Panc1 (cell line): ENCODE measurements at regions not wholly inside any gene's neighbourhood (a gene's known extent, or its start where the extent isn't known, plus 50 kb on each side); places are given as distances from the start of the nearest gene placed in this dataset.

Experiments
- ATAC-seq: fragments of 200-7000 bp; cut with Tn5 transposase; 2 replicates; pipeline ENCODE4 v1.9.1; 2020; ENCODE audit warnings: mild to moderate bottlenecking, moderate library complexity
- BruUV-seq: library from RNA; stranded (reverse); fragments of 400-500 nt; replicated peaks from 2 replicates; lab custom pipeline; 2021; lab: Mats Ljungman, UMichigan
- CTCF ChIA-PET: fragments of 300-600 bp; sonication (Branson Sonifier 250); formaldehyde crosslinking; loops from one replicate; lab custom pipeline; 2022; ENCODE audit warnings: antibody characterized with exemption; lab: Charles Lee
- POLR2A ChIA-PET: fragments of 300-600 bp; sonication (Branson Sonifier 250); formaldehyde crosslinking; loops from one replicate; lab custom pipeline; 2022; ENCODE audit warnings: antibody characterized with exemption; lab: Charles Lee
- DNase-seq: peaks from one replicate; pipeline ENCODE4 v3.0.0-alpha.2; 2010; ENCODE audit warnings: low read depth, low spot score
- H3K27ac ChIP-seq: 2 replicates; pipeline ENCODE4 v1.5.1; 2011; ENCODE audit warnings: mild to moderate bottlenecking, low read length, inconsistent platforms
- H3K27me3 ChIP-seq: fragments of 200-500 bp; sonication (Bioruptor generic); 2 replicates; pipeline ENCODE4 v1.6.0; 2014; ENCODE audit warnings: low read length, inconsistent platforms; ENCODE audit not compliant: control insufficient read depth, insufficient read depth
- H3K36me3 ChIP-seq: fragments of 200-500 bp; sonication (Bioruptor generic); 2 replicates; pipeline ENCODE4 v1.5.1; 2014; ENCODE audit warnings: inconsistent platforms, mild to moderate bottlenecking, low read length, moderate library complexity; ENCODE audit not compliant: control insufficient read depth, insufficient read depth
- H3K4me1 ChIP-seq: 2 replicates; pipeline ENCODE4 v1.5.1; 2011; ENCODE audit warnings: inconsistent platforms, mild to moderate bottlenecking, low read length, moderate library complexity; ENCODE audit not compliant: control insufficient read depth, insufficient read depth
- H3K4me3 ChIP-seq, 2 experiments: 2 replicates each; pipeline ENCODE4 v1.5.1; 2011 to 2012; ENCODE audit warnings: low read depth in 2 of 2, low read length in 2 of 2, mild to moderate bottlenecking in 2 of 2, inconsistent platforms in 1 of 2, moderate library complexity in 1 of 2
- H3K9me3 ChIP-seq: fragments of 200-500 bp; sonication (Bioruptor generic); 2 replicates; pipeline ENCODE4 v1.5.1; 2014; ENCODE audit warnings: low read depth, mild to moderate bottlenecking, inconsistent platforms, low read length, moderate library complexity; ENCODE audit not compliant: control insufficient read depth, insufficient read depth
- CTCF ChIP-seq: fragments of 450-650 bp; IDR thresholded peaks from 2 replicates; pipeline ENCODE4 v1.5.1; 2017; ENCODE audit warnings: mild to moderate bottlenecking
- POLR2AphosphoS5 ChIP-seq: IDR thresholded peaks from 2 replicates; pipeline ENCODE4 v1.6.1; 2012; ENCODE audit warnings: mild to moderate bottlenecking, low read depth, low read length, moderate library complexity
- SIN3A ChIP-seq: IDR thresholded peaks from 2 replicates; pipeline ENCODE4 v1.6.1; 2012; ENCODE audit warnings: low read depth, mild to moderate bottlenecking, low read length, moderate library complexity, borderline replicate concordance; ENCODE audit not compliant: insufficient read depth
- TCF7L2 ChIP-seq: IDR thresholded peaks from 2 replicates; pipeline ENCODE4 v1.6.1; 2011; ENCODE audit warnings: mild to moderate bottlenecking, low read depth, low read length, inconsistent platforms
- in situ Hi-C: cut with HindIII; loops from 2 replicates; pipeline ENCODE4 v1.10.0; 2016; ENCODE audit warnings: low sequenced_read_pairs, low pct_unique_long_range_greater_than_20kb
- intact Hi-C: fragments of 100-400 bp; cut with micrococcal nuclease; formaldehyde crosslinking; loops from one replicate; pipeline ENCODE4 v1.10.0; 2022; ENCODE audit not compliant: unreplicated experiment
- TF ChIP-seq, protein P1 (sequence below), 2 experiments: IDR thresholded peaks; 2 replicates each; pipeline ENCODE4 v1.6.1; 2011 to 2012; ENCODE audit warnings: low read depth in 2 of 2, control low read depth in 1 of 2, low read length in 1 of 2, mild to moderate bottlenecking in 1 of 2, moderate library complexity in 1 of 2; ENCODE audit not compliant: insufficient read depth in 1 of 2

DNA sequence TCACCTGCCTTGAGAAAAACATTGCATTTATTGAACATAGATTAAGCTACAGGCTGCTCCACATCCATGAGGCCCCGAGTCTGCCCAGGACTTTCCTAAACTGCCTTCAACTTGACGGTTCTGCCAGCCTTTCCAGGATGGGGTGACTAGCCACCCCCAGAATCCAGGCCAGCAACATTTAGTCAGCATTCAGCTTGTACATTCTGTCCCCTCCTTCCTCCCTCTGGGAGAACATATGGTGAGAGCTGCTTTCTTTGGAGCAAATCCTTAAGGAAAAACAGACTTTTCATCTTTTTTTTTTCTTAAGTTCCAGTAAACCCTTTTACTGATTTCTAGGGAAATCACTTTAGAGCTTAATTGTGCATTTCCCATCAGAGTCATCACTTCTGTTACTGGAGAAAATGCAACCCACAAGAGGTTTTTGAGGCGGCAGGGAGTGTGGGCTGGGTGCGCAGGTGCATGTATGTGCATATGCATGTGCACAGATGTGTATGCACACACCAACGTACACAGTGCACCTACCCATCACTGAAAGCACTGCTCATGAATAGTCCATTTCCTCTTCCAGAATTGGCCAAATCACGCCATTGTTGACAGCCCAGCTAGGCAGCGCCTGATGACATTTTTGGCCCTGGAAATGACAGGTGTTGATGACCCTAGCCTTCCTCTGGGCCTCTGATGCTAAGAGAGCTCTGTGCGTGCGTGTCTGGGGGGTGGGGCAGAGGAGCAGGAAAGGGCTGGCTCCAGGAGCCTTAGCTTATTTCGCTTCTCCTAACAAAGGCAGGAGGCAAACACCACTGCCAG lies 145.6 kb downstream of the HSD17B3 start:
- ChIA-PET CTCF (no interaction called here), POLR2A (interaction anchor here (0.6 kb wide), 1 partner anchor 172 kb away, joined by 3 read pairs; no protein-coding TSS in a partner anchor)
- in situ Hi-C loops (no loop called here), intact Hi-C loops (no loop called here)
- no peaks in the 10 kb centered on the region for H3K36me3 ChIP-seq
- no peak overlapping the region for H3K27ac ChIP-seq
- ATAC-seq (no peak), DNase-seq (no peak)
- no peaks in the 10 kb centered on the region for H3K27me3 ChIP-seq
- H3K4me3 ChIP-seq = no peak overlapping the region
- TF ChIP-seq TCF7L2 (no peak), CTCF (no peak)
- BruUV-seq = no TSS peak
- no peaks in the 10 kb centered on the region for H3K9me3 ChIP-seq
- H3K4me1 ChIP-seq = no peaks in the 10 kb centered on the region

DNA sequence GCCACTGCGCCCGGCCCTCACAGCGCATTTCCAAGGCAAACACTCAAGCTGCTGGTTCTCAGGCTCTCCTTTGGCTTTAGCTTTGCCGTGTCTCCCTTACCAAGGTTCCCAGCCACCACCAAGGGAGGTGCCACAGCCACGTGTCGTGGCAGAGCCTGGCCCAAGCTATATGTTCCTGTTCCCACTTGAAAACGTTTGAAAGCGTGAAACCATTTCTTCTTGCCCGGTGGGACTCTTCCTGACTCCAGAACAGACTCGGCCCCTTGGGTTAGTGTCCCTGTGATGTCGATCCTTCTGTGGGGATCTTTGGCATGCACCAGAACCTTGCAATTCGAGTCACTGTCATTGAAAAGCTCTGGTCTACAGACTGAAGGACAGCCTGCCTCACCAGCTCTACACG lies 147.9 kb downstream of the HSD17B3 start:
- no peaks in the 10 kb centered on the region for H3K36me3 ChIP-seq
- intact Hi-C loops (no loop called here), in situ Hi-C loops (no loop called here)
- ChIA-PET POLR2A (no interaction called here), CTCF (no interaction called here)
- ATAC-seq = no peak
- no peak for TF ChIP-seq CTCF
- no peak for TF ChIP-seq TCF7L2
- TF ChIP-seq SIN3A = no peak
- TF ChIP-seq, protein P1, sequence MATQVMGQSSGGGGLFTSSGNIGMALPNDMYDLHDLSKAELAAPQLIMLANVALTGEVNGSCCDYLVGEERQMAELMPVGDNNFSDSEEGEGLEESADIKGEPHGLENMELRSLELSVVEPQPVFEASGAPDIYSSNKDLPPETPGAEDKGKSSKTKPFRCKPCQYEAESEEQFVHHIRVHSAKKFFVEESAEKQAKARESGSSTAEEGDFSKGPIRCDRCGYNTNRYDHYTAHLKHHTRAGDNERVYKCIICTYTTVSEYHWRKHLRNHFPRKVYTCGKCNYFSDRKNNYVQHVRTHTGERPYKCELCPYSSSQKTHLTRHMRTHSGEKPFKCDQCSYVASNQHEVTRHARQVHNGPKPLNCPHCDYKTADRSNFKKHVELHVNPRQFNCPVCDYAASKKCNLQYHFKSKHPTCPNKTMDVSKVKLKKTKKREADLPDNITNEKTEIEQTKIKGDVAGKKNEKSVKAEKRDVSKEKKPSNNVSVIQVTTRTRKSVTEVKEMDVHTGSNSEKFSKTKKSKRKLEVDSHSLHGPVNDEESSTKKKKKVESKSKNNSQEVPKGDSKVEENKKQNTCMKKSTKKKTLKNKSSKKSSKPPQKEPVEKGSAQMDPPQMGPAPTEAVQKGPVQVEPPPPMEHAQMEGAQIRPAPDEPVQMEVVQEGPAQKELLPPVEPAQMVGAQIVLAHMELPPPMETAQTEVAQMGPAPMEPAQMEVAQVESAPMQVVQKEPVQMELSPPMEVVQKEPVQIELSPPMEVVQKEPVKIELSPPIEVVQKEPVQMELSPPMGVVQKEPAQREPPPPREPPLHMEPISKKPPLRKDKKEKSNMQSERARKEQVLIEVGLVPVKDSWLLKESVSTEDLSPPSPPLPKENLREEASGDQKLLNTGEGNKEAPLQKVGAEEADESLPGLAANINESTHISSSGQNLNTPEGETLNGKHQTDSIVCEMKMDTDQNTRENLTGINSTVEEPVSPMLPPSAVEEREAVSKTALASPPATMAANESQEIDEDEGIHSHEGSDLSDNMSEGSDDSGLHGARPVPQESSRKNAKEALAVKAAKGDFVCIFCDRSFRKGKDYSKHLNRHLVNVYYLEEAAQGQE (IDR thresholded peaks at IDR 0.05; ENCODE audit: insufficient read depth in 1 of 2, low read depth in 2 of 2, low read length in 1 of 2) = no peak
- TF ChIP-seq POLR2AphosphoS5 = no peak
- no TSS peak for BruUV-seq
- no peaks in the 10 kb centered on the region; the same call in 1 of the 2 replicates for H3K27me3 ChIP-seq
- no peaks in the 10 kb centered on the region for H3K4me1 ChIP-seq
- H3K27ac ChIP-seq = no peak overlapping the region
- DNase-seq = no peak
- H3K4me3 ChIP-seq = no peak overlapping the region
- H3K9me3 ChIP-seq = no peaks in the 10 kb centered on the region
